ENCODE measurements at regions not wholly inside any gene's neighbourhood (a gene's known extent, or its start where the extent isn't known, plus 50 kb on each side); places are given as distances from the start of the nearest gene placed in this dataset.
"Not testable (repeated sequence)": the region's sequence is repeated elsewhere in the genome, so short reads cannot be mapped to it uniquely, and the experiment has no call there.

GRCh38 chr1:70490153-70490552 lies 79.1 kb downstream of the CTH start:
- DNase-seq = no peak

GRCh38 chr1:70495370-70495769 lies 84.3 kb downstream of the CTH start:
- no peak for DNase-seq

GRCh38 chr1:70496181-70496580 lies 85.1 kb downstream of the CTH start:
- DNase-seq = no peak

- no peak for DNase-seq
Measured at GRCh38 chr1:70497152-70497551, 86.1 kb downstream of the CTH start.

GRCh38 chr1:70498666-70499065 lies 87.6 kb downstream of the CTH start:
- DNase-seq = no peak

- no peak for DNase-seq
Measured at GRCh38 chr1:70499695-70500094, 88.6 kb downstream of the CTH start.

GRCh38 chr1:70503358-70503757 lies 92.3 kb downstream of the CTH start:
- no peak for DNase-seq

- DNase-seq = no peak
Measured at GRCh38 chr1:70504176-70504820, 93.2 kb downstream of the CTH start.

- no peak for DNase-seq
Measured at GRCh38 chr1:70504821-70505193, 93.7 kb downstream of the CTH start.

- DNase-seq = not testable (repeated sequence)
Measured at GRCh38 chr1:70507991-70508390, 96.9 kb downstream of the CTH start.

- peak in 1 of 2 donors; percentile 57 for DNase-seq
Measured at GRCh38 chr1:70509996-70510876, 99.2 kb downstream of the CTH start.

GRCh38 chr1:70517444-70517843 lies 106.4 kb downstream of the CTH start:
- DNase-seq = no peak

GRCh38 chr1:70518106-70518505 lies 107.0 kb downstream of the CTH start:
- DNase-seq = no peak

- DNase-seq = no peak
Measured at GRCh38 chr1:70528590-70529333, 117.7 kb downstream of the CTH start.

- no peak for DNase-seq
Measured at GRCh38 chr1:70536708-70537366, 125.8 kb downstream of the CTH start.

GRCh38 chr1:70537788-70538187 lies 126.7 kb downstream of the CTH start:
- DNase-seq = no peak

GRCh38 chr1:70542030-70542429 lies 131.0 kb downstream of the CTH start:
- DNase-seq = no peak

GRCh38 chr1:70542856-70543255 lies 131.8 kb downstream of the CTH start:
- no peak for DNase-seq

- no peak for DNase-seq
Measured at GRCh38 chr1:70546726-70547125, 135.7 kb downstream of the CTH start.

GRCh38 chr1:70552662-70553566 lies 141.8 kb downstream of the CTH start:
- DNase-seq = no peak

GRCh38 chr1:70553567-70553956 lies 142.5 kb downstream of the CTH start:
- no peak for DNase-seq

- DNase-seq = no peak
Measured at GRCh38 chr1:70554341-70554740, 143.3 kb downstream of the CTH start.
